ENCODE measurements at regions not wholly inside any gene's neighbourhood (a gene's known extent, or its start where the extent isn't known, plus 50 kb on each side); places are given as distances from the start of the nearest gene placed in this dataset.

- no peaks in the 10 kb centered on the region for H3K9me3 ChIP-seq
- DNase-seq, result no peak
- no peak overlapping the region for H3K4me3 ChIP-seq (ENCODE audit: low read depth, low read length)
- H3K4me1 ChIP-seq, result no peaks in the 10 kb centered on the region
- TF ChIP-seq, protein P1, sequence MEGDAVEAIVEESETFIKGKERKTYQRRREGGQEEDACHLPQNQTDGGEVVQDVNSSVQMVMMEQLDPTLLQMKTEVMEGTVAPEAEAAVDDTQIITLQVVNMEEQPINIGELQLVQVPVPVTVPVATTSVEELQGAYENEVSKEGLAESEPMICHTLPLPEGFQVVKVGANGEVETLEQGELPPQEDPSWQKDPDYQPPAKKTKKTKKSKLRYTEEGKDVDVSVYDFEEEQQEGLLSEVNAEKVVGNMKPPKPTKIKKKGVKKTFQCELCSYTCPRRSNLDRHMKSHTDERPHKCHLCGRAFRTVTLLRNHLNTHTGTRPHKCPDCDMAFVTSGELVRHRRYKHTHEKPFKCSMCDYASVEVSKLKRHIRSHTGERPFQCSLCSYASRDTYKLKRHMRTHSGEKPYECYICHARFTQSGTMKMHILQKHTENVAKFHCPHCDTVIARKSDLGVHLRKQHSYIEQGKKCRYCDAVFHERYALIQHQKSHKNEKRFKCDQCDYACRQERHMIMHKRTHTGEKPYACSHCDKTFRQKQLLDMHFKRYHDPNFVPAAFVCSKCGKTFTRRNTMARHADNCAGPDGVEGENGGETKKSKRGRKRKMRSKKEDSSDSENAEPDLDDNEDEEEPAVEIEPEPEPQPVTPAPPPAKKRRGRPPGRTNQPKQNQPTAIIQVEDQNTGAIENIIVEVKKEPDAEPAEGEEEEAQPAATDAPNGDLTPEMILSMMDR (IDR thresholded peaks at IDR 0.05; ENCODE audit: low read depth, low read length), result no peak
- no peaks in the 10 kb centered on the region for H3K27me3 ChIP-seq
- no peaks in the 10 kb centered on the region for H3K36me3 ChIP-seq
Observed at GRCh38 chr14:28356819-28357218, 409.8 kb upstream of the FOXG1 start.

- H3K4me1 ChIP-seq, result no peaks in the 10 kb centered on the region
- TF ChIP-seq, protein P1 (IDR thresholded peaks at IDR 0.05; ENCODE audit: low read depth, low read length), result no peak
- H3K36me3 ChIP-seq, result no peaks in the 10 kb centered on the region
- H3K4me3 ChIP-seq (ENCODE audit: low read depth, low read length), result no peak overlapping the region
- no peaks in the 10 kb centered on the region for H3K27me3 ChIP-seq
- DNase-seq, result no peak
- no peaks in the 10 kb centered on the region for H3K9me3 ChIP-seq
Observed at GRCh38 chr14:28361486-28361885, 405.1 kb upstream of the FOXG1 start.

- Histone ChIP-seq H3K4me3 (ENCODE audit: low read depth, low read length) (no peak overlapping the region), H3K9me3 (no peaks in the 10 kb centered on the region), H3K36me3 (no peaks in the 10 kb centered on the region), H3K27me3 (no peaks in the 10 kb centered on the region), H3K4me1 (no peaks in the 10 kb centered on the region)
- no peak for DNase-seq
- TF ChIP-seq, protein P1 (IDR thresholded peaks at IDR 0.05; ENCODE audit: low read depth, low read length), result no peak
Observed at GRCh38 chr14:28365510-28365909, 401.1 kb upstream of the FOXG1 start.

- Histone ChIP-seq H3K9me3 (no peaks in the 10 kb centered on the region), H3K27me3 (no peaks in the 10 kb centered on the region), H3K4me1 (no peaks in the 10 kb centered on the region), H3K4me3 (ENCODE audit: low read depth, low read length) (no peak overlapping the region), H3K36me3 (no peaks in the 10 kb centered on the region)
- DNase-seq, result no peak
- TF ChIP-seq, protein P1 (IDR thresholded peaks at IDR 0.05; ENCODE audit: low read depth, low read length), result no peak
Observed at GRCh38 chr14:28373721-28374120, 392.9 kb upstream of the FOXG1 start.

DNA sequence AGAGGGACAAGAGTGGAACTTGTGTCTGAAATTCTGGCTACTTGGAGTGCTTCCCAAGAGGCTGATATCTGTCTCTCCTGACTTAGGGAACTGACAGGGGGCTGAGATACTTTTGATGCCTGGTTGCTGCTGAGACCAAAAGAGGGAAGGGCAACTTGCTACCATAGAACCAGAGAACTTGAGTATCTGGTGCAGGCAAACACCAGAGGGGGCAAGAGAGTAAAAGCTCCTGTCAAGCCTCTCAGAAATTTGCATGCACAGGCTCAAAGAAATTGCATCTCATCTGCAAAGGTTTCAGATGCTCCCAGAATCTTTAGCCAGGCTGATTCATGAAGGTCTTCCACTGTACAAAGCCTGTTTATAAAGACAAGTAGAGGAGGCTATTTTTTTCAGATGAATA lies 391.3 kb upstream of the FOXG1 start:
- peak; percentile 9 for DNase-seq
- Histone ChIP-seq H3K4me1 (no peaks in the 10 kb centered on the region), H3K4me3 (ENCODE audit: low read depth, low read length) (no peak overlapping the region), H3K36me3 (no peaks in the 10 kb centered on the region), H3K9me3 (no peaks in the 10 kb centered on the region), H3K27me3 (no peaks in the 10 kb centered on the region)
- TF ChIP-seq, protein P1 (IDR thresholded peaks at IDR 0.05; ENCODE audit: low read depth, low read length), result peak; percentile 38

DNA sequence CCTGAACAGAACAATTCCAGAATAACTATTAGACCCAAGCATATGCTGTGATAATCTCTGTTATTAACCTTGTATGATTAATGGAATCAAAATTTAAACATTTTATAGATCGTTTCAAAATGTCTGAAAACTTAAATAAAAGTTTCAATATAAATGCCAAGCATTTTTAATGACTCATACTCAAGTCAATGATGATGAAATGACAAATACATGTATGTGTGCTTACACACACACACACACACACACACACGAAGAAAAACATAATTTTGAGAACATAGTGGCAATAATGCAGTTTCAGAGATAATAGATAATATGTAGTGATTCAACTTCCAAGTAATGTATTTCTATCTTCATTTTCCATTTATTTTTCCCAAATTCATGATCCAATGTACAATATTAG lies 384.9 kb upstream of the FOXG1 start:
- no peak overlapping the region for H3K4me3 ChIP-seq (ENCODE audit: low read depth, low read length)
- no peaks in the 10 kb centered on the region for H3K36me3 ChIP-seq
- no peaks in the 10 kb centered on the region for H3K27me3 ChIP-seq
- H3K4me1 ChIP-seq, result no peaks in the 10 kb centered on the region
- no peak for DNase-seq
- no peaks in the 10 kb centered on the region for H3K9me3 ChIP-seq
- TF ChIP-seq, protein P1 (IDR thresholded peaks at IDR 0.05; ENCODE audit: low read depth, low read length), result no peak
